ENCODE measurements at regions not wholly inside any gene's neighbourhood (a gene's known extent, or its start where the extent isn't known, plus 50 kb on each side); places are given as distances from the start of the nearest gene placed in this dataset.

GRCh38 chr3:59326246-59327024 lies 276.6 kb upstream of the CFAP20DC start:
- TF ChIP-seq ZNF302 (CRISPR knock-in tag; IDR thresholded peaks at IDR 0.05), result no peak
- TF ChIP-seq, protein P1, sequence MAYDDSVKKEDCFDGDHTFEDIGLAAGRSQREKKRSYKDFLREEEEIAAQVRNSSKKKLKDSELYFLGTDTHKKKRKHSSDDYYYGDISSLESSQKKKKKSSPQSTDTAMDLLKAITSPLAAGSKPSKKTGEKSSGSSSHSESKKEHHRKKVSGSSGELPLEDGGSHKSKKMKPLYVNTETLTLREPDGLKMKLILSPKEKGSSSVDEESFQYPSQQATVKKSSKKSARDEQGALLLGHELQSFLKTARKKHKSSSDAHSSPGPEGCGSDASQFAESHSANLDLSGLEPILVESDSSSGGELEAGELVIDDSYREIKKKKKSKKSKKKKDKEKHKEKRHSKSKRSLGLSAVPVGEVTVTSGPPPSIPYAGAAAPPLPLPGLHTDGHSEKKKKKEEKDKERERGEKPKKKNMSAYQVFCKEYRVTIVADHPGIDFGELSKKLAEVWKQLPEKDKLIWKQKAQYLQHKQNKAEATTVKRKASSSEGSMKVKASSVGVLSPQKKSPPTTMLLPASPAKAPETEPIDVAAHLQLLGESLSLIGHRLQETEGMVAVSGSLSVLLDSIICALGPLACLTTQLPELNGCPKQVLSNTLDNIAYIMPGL (CRISPR knock-in tag; IDR thresholded peaks at IDR 0.05; ENCODE audit: borderline replicate concordance), result no peak
- no peak for TF ChIP-seq RARB (CRISPR knock-in tag; IDR thresholded peaks at IDR 0.05)
- TF ChIP-seq REST (IDR thresholded peaks at IDR 0.05), result no peak
- no peak for TF ChIP-seq POLR2A (IDR thresholded peaks at IDR 0.05; ENCODE audit: low read length)
- TF ChIP-seq, protein P2, sequence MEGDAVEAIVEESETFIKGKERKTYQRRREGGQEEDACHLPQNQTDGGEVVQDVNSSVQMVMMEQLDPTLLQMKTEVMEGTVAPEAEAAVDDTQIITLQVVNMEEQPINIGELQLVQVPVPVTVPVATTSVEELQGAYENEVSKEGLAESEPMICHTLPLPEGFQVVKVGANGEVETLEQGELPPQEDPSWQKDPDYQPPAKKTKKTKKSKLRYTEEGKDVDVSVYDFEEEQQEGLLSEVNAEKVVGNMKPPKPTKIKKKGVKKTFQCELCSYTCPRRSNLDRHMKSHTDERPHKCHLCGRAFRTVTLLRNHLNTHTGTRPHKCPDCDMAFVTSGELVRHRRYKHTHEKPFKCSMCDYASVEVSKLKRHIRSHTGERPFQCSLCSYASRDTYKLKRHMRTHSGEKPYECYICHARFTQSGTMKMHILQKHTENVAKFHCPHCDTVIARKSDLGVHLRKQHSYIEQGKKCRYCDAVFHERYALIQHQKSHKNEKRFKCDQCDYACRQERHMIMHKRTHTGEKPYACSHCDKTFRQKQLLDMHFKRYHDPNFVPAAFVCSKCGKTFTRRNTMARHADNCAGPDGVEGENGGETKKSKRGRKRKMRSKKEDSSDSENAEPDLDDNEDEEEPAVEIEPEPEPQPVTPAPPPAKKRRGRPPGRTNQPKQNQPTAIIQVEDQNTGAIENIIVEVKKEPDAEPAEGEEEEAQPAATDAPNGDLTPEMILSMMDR (IDR thresholded peaks at IDR 0.05), result no peak
